HL-60 (cell line): ENCODE measurements at regions not wholly inside any gene's neighbourhood (a gene's known extent, or its start where the extent isn't known, plus 50 kb on each side); places are given as distances from the start of the nearest gene placed in this dataset.

Experiments
- SPI1 ChIP-seq: IDR thresholded peaks from 2 replicates; pipeline ENCODE4 v1.6.1; 2012; ENCODE audit warnings: low read depth, mild to moderate bottlenecking, borderline replicate concordance
- TF ChIP-seq, protein P1 (sequence below): IDR thresholded peaks from one replicate; pipeline ENCODE4 v1.5.1; 2011; ENCODE audit warnings: low read length, control low read depth, inconsistent platforms; ENCODE audit not compliant: insufficient read depth

DNA sequence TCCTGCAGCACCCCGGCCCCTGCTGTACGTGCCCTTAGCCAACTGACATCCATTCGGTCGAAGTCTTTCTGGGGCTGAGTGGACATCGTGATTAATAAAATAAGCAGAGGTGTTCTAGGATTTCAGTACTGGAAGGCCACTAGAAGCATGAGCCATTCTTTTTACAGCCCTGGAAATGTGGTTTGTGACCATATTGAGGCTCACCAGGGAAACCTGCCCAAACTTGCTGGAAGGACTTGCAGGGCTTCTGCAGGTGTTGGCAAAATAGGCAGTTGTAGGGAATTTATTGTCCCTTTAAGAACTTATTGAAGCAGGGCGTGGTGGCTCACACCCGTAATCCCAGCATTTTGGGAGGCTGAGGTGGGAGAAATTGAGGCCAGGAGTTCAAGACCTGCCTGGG is 80.8 kb downstream of the DOP1B start:
- TF ChIP-seq, protein P1, sequence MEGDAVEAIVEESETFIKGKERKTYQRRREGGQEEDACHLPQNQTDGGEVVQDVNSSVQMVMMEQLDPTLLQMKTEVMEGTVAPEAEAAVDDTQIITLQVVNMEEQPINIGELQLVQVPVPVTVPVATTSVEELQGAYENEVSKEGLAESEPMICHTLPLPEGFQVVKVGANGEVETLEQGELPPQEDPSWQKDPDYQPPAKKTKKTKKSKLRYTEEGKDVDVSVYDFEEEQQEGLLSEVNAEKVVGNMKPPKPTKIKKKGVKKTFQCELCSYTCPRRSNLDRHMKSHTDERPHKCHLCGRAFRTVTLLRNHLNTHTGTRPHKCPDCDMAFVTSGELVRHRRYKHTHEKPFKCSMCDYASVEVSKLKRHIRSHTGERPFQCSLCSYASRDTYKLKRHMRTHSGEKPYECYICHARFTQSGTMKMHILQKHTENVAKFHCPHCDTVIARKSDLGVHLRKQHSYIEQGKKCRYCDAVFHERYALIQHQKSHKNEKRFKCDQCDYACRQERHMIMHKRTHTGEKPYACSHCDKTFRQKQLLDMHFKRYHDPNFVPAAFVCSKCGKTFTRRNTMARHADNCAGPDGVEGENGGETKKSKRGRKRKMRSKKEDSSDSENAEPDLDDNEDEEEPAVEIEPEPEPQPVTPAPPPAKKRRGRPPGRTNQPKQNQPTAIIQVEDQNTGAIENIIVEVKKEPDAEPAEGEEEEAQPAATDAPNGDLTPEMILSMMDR, result no peak
- TF ChIP-seq SPI1, result no peak
